ENCODE measurements at regions not wholly inside any gene's neighbourhood (a gene's known extent, or its start where the extent isn't known, plus 50 kb on each side); places are given as distances from the start of the nearest gene placed in this dataset.

- Histone ChIP-seq H3K27ac (ENCODE audit: low read depth in 1 of 2, low read length in 1 of 2) (no peak overlapping the region), H3K4me1 (ENCODE audit: control insufficient read depth in 5 of 5, insufficient read depth in 5 of 5, low read length in 5 of 5) (peaks cover 0 to 49% (median 8%) of the 10 kb centered on the region in 5 donors), H3K9me3 (ENCODE audit: control insufficient read depth in 4 of 4, insufficient read depth in 3 of 4, low read length in 3 of 4) (no peaks in the 10 kb centered on the region), H3K27me3 (ENCODE audit: control insufficient read depth in 3 of 3, insufficient read depth in 3 of 3, low read length in 2 of 3) (no peaks in the 10 kb centered on the region), H3K9ac (ENCODE audit: insufficient read depth in 1 of 2, low read length in 2 of 2) (peak overlapping the region in 1 of 2 donors; percentile 17), H3K36me3 (ENCODE audit: control insufficient read depth in 4 of 4, insufficient read depth in 4 of 4, low read length in 4 of 4) (no peaks in the 10 kb centered on the region), H3K4me3 (no peak overlapping the region)
- TF ChIP-seq, protein P1, sequence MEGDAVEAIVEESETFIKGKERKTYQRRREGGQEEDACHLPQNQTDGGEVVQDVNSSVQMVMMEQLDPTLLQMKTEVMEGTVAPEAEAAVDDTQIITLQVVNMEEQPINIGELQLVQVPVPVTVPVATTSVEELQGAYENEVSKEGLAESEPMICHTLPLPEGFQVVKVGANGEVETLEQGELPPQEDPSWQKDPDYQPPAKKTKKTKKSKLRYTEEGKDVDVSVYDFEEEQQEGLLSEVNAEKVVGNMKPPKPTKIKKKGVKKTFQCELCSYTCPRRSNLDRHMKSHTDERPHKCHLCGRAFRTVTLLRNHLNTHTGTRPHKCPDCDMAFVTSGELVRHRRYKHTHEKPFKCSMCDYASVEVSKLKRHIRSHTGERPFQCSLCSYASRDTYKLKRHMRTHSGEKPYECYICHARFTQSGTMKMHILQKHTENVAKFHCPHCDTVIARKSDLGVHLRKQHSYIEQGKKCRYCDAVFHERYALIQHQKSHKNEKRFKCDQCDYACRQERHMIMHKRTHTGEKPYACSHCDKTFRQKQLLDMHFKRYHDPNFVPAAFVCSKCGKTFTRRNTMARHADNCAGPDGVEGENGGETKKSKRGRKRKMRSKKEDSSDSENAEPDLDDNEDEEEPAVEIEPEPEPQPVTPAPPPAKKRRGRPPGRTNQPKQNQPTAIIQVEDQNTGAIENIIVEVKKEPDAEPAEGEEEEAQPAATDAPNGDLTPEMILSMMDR (IDR thresholded peaks at IDR 0.05; ENCODE audit: control extremely low read depth, extremely low read depth) = no peak
- ATAC-seq (ENCODE audit: insufficient read depth, low FRiP score) (no peak), DNase-seq (peak; percentile 39 to 94 (median 86))
These were observed 120.7 kb downstream of the TES start for GRCh38 chr7:116331020-116331419.

DNA sequence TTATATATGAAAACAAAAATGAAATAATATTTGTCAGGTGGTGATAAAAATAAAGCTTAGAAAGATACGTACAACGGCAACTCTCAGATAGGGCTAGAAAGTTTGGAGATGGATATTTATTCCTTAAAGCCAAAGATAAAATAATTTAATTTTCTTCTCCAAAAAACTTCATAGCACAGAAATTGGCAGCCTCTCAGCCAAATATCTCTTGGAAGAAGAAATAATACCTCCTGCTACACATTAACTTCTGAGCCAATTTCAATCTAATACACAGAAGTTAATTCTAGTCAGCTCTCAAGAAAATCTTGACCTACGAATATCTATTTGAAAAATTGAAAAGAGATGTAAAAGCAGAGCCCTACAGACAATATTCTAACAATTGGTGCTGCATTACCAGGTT is 122.4 kb downstream of the TES start:
- Histone ChIP-seq H3K27me3 (ENCODE audit: control insufficient read depth in 3 of 3, insufficient read depth in 3 of 3, low read length in 2 of 3) (no peaks in the 10 kb centered on the region), H3K4me1 (ENCODE audit: control insufficient read depth in 5 of 5, insufficient read depth in 5 of 5, low read length in 5 of 5) (peaks cover 0 to 49% (median 7%) of the 10 kb centered on the region in 5 donors), H3K9ac (ENCODE audit: insufficient read depth in 1 of 2, low read length in 2 of 2) (no peak overlapping the region), H3K4me3 (no peak overlapping the region), H3K36me3 (ENCODE audit: control insufficient read depth in 4 of 4, insufficient read depth in 4 of 4, low read length in 4 of 4) (no peaks in the 10 kb centered on the region), H3K9me3 (ENCODE audit: control insufficient read depth in 4 of 4, insufficient read depth in 3 of 4, low read length in 3 of 4) (no peaks in the 10 kb centered on the region), H3K27ac (ENCODE audit: low read depth in 1 of 2, low read length in 1 of 2) (no peak overlapping the region)
- DNase-seq (peak in 1 of 3 donors; percentile 21), ATAC-seq (ENCODE audit: insufficient read depth, low FRiP score) (no peak)
- TF ChIP-seq, protein P1 (IDR thresholded peaks at IDR 0.05; ENCODE audit: control extremely low read depth, extremely low read depth) = no peak
- WGBS, 2 donors = 83 to 93% methylated on average over 3 of the region's 3 CpGs

DNA sequence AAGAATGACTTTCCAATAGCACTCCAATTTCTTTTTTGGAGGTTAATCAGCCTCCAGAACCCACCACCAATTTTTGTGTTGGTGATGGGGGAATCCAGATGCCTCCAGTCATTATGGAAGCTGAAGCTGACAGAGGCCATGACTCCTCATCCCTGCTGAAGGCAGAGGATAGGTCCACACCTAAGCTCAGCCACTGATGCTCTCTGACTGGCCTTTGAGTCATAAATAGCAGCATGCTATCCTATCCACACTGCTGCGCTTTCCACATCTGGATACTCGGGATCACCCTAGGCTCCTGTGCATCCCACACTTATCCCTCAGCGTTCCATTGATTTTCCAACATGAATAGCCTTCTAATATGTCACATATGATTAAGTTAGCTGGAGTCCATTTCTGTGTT is 124.2 kb downstream of the TES start:
- no peak overlapping the region for H3K4me3 ChIP-seq
- H3K4me1 ChIP-seq (ENCODE audit: control insufficient read depth in 5 of 5, insufficient read depth in 5 of 5, low read length in 5 of 5) = peaks cover 0 to 35% (median 10%) of the 10 kb centered on the region in 5 donors
- WGBS, 2 donors = 97% methylated on average over 3 of the region's 3 CpGs
- ATAC-seq (ENCODE audit: insufficient read depth, low FRiP score) = no peak
- no peak overlapping the region for H3K27ac ChIP-seq (ENCODE audit: low read depth in 1 of 2, low read length in 1 of 2)
- DNase-seq = no peak
- H3K36me3 ChIP-seq (ENCODE audit: control insufficient read depth in 4 of 4, insufficient read depth in 4 of 4, low read length in 4 of 4) = no peaks in the 10 kb centered on the region
- TF ChIP-seq, protein P1 (IDR thresholded peaks at IDR 0.05; ENCODE audit: control extremely low read depth, extremely low read depth) = no peak
- no peaks in the 10 kb centered on the region for H3K27me3 ChIP-seq (ENCODE audit: control insufficient read depth in 3 of 3, insufficient read depth in 3 of 3, low read length in 2 of 3)
- no peak overlapping the region for H3K9ac ChIP-seq (ENCODE audit: insufficient read depth in 1 of 2, low read length in 2 of 2)
- H3K9me3 ChIP-seq (ENCODE audit: control insufficient read depth in 4 of 4, insufficient read depth in 3 of 4, low read length in 3 of 4) = no peaks in the 10 kb centered on the region

DNA sequence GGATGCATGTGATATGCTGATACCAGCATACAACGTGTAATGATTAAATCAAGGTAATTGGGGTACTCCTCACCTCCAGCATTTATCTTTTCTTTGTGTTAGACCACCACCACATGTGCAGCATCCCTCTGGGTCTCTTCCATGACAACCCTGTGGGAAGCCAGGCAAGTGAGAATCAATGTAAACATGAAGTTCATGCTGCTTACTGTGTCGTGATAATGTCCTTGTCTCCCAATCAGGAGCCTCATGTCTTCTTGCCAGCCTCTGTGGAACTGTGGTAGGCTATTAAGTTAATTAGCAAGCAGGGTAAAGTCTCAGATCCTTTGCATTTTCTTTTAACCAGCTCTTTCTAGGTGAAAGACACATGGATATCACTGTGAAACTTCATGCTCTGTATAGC is 126.7 kb downstream of the TES start:
- no peaks in the 10 kb centered on the region for H3K27me3 ChIP-seq (ENCODE audit: control insufficient read depth in 3 of 3, insufficient read depth in 3 of 3, low read length in 2 of 3)
- H3K9ac ChIP-seq (ENCODE audit: insufficient read depth in 1 of 2, low read length in 2 of 2) = no peak overlapping the region
- no peaks in the 10 kb centered on the region for H3K36me3 ChIP-seq (ENCODE audit: control insufficient read depth in 4 of 4, insufficient read depth in 4 of 4, low read length in 4 of 4)
- TF ChIP-seq, protein P1 (IDR thresholded peaks at IDR 0.05; ENCODE audit: control extremely low read depth, extremely low read depth) = no peak
- peaks cover 0 to 16% (median 9%) of the 10 kb centered on the region in 5 donors for H3K4me1 ChIP-seq (ENCODE audit: control insufficient read depth in 5 of 5, insufficient read depth in 5 of 5, low read length in 5 of 5)
- DNase-seq (no peak), ATAC-seq (ENCODE audit: insufficient read depth, low FRiP score) (no peak)
- H3K9me3 ChIP-seq (ENCODE audit: control insufficient read depth in 4 of 4, insufficient read depth in 3 of 4, low read length in 3 of 4) = no peaks in the 10 kb centered on the region
- WGBS, 2 donors = 66 to 83% methylated on average over 2 of the region's 2 CpGs
- no peak overlapping the region for H3K4me3 ChIP-seq
- H3K27ac ChIP-seq (ENCODE audit: low read depth in 1 of 2, low read length in 1 of 2) = no peak overlapping the region
